CD4-positive, alpha-beta T cell treated with Interleukin-12 subunit alpha and Interleukin-12 subunit beta, for 1 hour (primary cell): ENCODE measurements at regions not wholly inside any gene's neighbourhood (a gene's known extent, or its start where the extent isn't known, plus 50 kb on each side); places are given as distances from the start of the nearest gene placed in this dataset.
"Not testable (repeated sequence)": the region's sequence is repeated elsewhere in the genome, so short reads cannot be mapped to it uniquely, and the experiment has no call there.

ENCODE experiments used
- DNase-seq: peaks from one replicate; pipeline ENCODE4 v3.0.0-alpha.2; 2020

- DNase-seq, result no peak
Measured at GRCh38 chr11:25327656-25328055, 830.8 kb downstream of the LUZP2 start.

GRCh38 chr11:25339281-25339680 lies 842.4 kb downstream of the LUZP2 start:
- DNase-seq, result no peak

GRCh38 chr11:25349537-25349936 lies 852.7 kb downstream of the LUZP2 start:
- DNase-seq, result no peak

- DNase-seq, result no peak
Measured at GRCh38 chr11:25350899-25351803, 854.3 kb downstream of the LUZP2 start.

GRCh38 chr11:25357133-25357532 lies 860.3 kb downstream of the LUZP2 start:
- DNase-seq, result no peak

- no peak for DNase-seq
Measured at GRCh38 chr11:25377466-25377865, 880.6 kb downstream of the LUZP2 start.

GRCh38 chr11:25396847-25397246 lies 900.0 kb downstream of the LUZP2 start:
- DNase-seq, result no peak

GRCh38 chr11:25408146-25408545 lies 911.3 kb downstream of the LUZP2 start:
- no peak for DNase-seq

- no peak for DNase-seq
Measured at GRCh38 chr11:25415793-25416192, 916.1 kb upstream of the ANO3 start.

GRCh38 chr11:25423436-25424199 lies 908.3 kb upstream of the ANO3 start:
- DNase-seq, result no peak

- DNase-seq, result no peak
Measured at GRCh38 chr11:25432376-25432775, 899.6 kb upstream of the ANO3 start.

- no peak for DNase-seq
Measured at GRCh38 chr11:25435197-25435596, 896.7 kb upstream of the ANO3 start.

- DNase-seq, result no peak
Measured at GRCh38 chr11:25436326-25436725, 895.6 kb upstream of the ANO3 start.

- DNase-seq, result no peak
Measured at GRCh38 chr11:25441421-25441820, 890.5 kb upstream of the ANO3 start.

GRCh38 chr11:25449091-25449490 lies 882.8 kb upstream of the ANO3 start:
- DNase-seq, result no peak

- DNase-seq, result no peak
Measured at GRCh38 chr11:25453471-25453870, 878.5 kb upstream of the ANO3 start.

GRCh38 chr11:25456211-25456610 lies 875.7 kb upstream of the ANO3 start:
- DNase-seq, result no peak

GRCh38 chr11:25483915-25484635 lies 847.9 kb upstream of the ANO3 start:
- DNase-seq, result no peak

GRCh38 chr11:25485315-25485714 lies 846.6 kb upstream of the ANO3 start:
- no peak for DNase-seq

GRCh38 chr11:25486338-25486737 lies 845.6 kb upstream of the ANO3 start:
- not testable (repeated sequence) for DNase-seq

GRCh38 chr11:25488176-25488575 lies 843.8 kb upstream of the ANO3 start:
- not testable (repeated sequence) for DNase-seq

- not testable (repeated sequence) for DNase-seq
Measured at GRCh38 chr11:25501426-25501825, 830.5 kb upstream of the ANO3 start.

- no peak for DNase-seq
Measured at GRCh38 chr11:25515576-25515975, 816.4 kb upstream of the ANO3 start.
